ENCODE measurements at regions not wholly inside any gene's neighbourhood (a gene's known extent, or its start where the extent isn't known, plus 50 kb on each side); places are given as distances from the start of the nearest gene placed in this dataset.

DNA sequence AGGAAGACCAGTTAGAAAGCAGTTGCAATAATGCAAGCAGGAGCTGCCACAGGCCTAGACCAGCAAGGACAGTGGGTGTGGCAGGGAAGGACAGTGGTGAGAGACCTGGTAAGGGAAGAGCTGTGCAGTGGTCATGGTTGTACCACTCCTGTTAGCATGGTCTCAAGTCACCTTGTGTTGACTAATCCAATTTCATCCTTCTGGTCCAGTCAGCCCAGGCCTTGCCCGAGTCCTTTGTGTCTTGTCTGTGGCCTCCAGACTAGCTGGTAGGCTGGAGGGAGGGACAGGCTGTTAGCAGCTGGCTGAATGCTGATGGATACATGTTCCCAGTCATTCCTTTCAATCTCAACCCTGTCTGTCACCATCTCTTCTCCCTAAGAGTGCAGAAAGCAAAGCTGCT is 54.1 kb upstream of the BRD7 start:
- Histone ChIP-seq H3K4me3 (ENCODE audit: low read depth, low read length, poor library complexity, severe bottlenecking) (no peak overlapping the region), H3K9me3 (ENCODE audit: low read length) (peaks cover 19% of the 10 kb centered on the region), H2AFZ (ENCODE audit: low read length) (no peak overlapping the region), H3K27ac (ENCODE audit: low read depth, low read length, poor library complexity, severe bottlenecking) (no peak overlapping the region), H3K4me1 (ENCODE audit: insufficient read depth, low read length, poor library complexity, severe bottlenecking) (no peaks in the 10 kb centered on the region), H3K4me2 (ENCODE audit: low read length) (no peak overlapping the region), H3K9me2 (ENCODE audit: insufficient read depth, low read length) (no peaks in the 10 kb centered on the region), H3K79me2 (ENCODE audit: insufficient read depth, low read depth, low read length) (no peaks in the 10 kb centered on the region), H4K20me1 (ENCODE audit: insufficient read depth, low read length) (no peaks in the 10 kb centered on the region), H3K36me3 (ENCODE audit: insufficient read depth, low read length) (no peaks in the 10 kb centered on the region)
- intact Hi-C loops (cut with micrococcal nuclease; ENCODE audit: unreplicated experiment), result no loop called here
- BruUV-seq (replicated peaks), result no TSS peak
- no peak for DNase-seq (ENCODE audit: low spot score)
- TF ChIP-seq EZH2phosphoT487 (IDR thresholded peaks at IDR 0.05; ENCODE audit: borderline replicate concordance, low read depth, low read length), result no peak
- TF ChIP-seq, protein P1, sequence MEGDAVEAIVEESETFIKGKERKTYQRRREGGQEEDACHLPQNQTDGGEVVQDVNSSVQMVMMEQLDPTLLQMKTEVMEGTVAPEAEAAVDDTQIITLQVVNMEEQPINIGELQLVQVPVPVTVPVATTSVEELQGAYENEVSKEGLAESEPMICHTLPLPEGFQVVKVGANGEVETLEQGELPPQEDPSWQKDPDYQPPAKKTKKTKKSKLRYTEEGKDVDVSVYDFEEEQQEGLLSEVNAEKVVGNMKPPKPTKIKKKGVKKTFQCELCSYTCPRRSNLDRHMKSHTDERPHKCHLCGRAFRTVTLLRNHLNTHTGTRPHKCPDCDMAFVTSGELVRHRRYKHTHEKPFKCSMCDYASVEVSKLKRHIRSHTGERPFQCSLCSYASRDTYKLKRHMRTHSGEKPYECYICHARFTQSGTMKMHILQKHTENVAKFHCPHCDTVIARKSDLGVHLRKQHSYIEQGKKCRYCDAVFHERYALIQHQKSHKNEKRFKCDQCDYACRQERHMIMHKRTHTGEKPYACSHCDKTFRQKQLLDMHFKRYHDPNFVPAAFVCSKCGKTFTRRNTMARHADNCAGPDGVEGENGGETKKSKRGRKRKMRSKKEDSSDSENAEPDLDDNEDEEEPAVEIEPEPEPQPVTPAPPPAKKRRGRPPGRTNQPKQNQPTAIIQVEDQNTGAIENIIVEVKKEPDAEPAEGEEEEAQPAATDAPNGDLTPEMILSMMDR (conservative IDR thresholded peaks at IDR 0.05; ENCODE audit: low read length), result no peak
- CTCF ChIA-PET (ENCODE audit: unreplicated experiment), result no interaction called here
- POLR2A ChIA-PET, result no interaction called here

DNA sequence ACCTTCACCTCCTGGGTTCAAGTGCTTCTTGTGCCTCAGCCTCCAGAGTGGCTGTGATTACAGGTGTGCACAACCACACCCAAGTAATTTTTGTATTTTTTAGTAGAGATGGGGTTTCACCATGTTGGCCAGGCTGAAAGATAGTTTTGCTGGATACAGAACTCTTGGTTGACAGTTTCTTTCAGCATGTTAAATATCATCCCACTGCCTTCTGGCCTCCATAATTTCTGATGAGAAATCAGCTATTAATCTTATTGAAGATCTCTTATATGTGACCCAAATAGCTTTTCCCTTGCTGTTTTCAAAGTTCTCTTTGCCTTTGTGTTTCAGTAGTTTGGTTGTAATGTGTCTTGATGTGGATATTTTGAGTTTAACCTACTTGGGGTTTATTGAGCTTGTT is 50.3 kb upstream of the BRD7 start:
- Histone ChIP-seq H3K4me3 (ENCODE audit: low read depth, low read length, poor library complexity, severe bottlenecking) (no peak overlapping the region), H3K27ac (ENCODE audit: low read depth, low read length, poor library complexity, severe bottlenecking) (no peak overlapping the region), H4K20me1 (ENCODE audit: insufficient read depth, low read length) (no peaks in the 10 kb centered on the region), H3K79me2 (ENCODE audit: insufficient read depth, low read depth, low read length) (no peaks in the 10 kb centered on the region), H3K4me2 (ENCODE audit: low read length) (no peak overlapping the region), H3K9me2 (ENCODE audit: insufficient read depth, low read length) (no peaks in the 10 kb centered on the region), H3K4me1 (ENCODE audit: insufficient read depth, low read length, poor library complexity, severe bottlenecking) (no peaks in the 10 kb centered on the region), H2AFZ (ENCODE audit: low read length) (no peak overlapping the region), H3K9me3 (ENCODE audit: low read length) (peaks cover 44% of the 10 kb centered on the region), H3K36me3 (ENCODE audit: insufficient read depth, low read length) (no peaks in the 10 kb centered on the region)
- no peak for TF ChIP-seq EZH2phosphoT487 (IDR thresholded peaks at IDR 0.05; ENCODE audit: borderline replicate concordance, low read depth, low read length)
- TF ChIP-seq, protein P1 (conservative IDR thresholded peaks at IDR 0.05; ENCODE audit: low read length), result no peak
- no peak for DNase-seq (ENCODE audit: low spot score)
- POLR2A ChIA-PET, result no interaction called here
- intact Hi-C loops (cut with micrococcal nuclease; ENCODE audit: unreplicated experiment), result no loop called here
- CTCF ChIA-PET (ENCODE audit: unreplicated experiment), result no interaction called here
- no TSS peak for BruUV-seq (replicated peaks)
